Heart left ventricle (tissue), 16 donors: ENCODE measurements at regions not wholly inside any gene's neighbourhood (a gene's known extent, or its start where the extent isn't known, plus 50 kb on each side); places are given as distances from the start of the nearest gene placed in this dataset.

ENCODE experiments used
- ATAC-seq, 4 donors: fragments of 200-7000 bp; cut with Tn5 transposase; one replicate each; pipeline ENCODE4 v1.9.1; 2020 to 2022; ENCODE audit warnings: moderate library complexity in 4 of 4, mild to moderate bottlenecking in 3 of 4, moderate number of reproducible peaks in 1 of 4
- DNase-seq, 5 donors: peaks; one replicate each; pipeline ENCODE4 v3.0.0-alpha.2; 2020
- H3K27ac ChIP-seq, 12 donors: fragments of 200-600 bp; sonication (generic) in 4 of 12; one replicate each; pipeline versions ENCODE4 v1.5.0 to v1.8.0; 2016 to 2022; ENCODE audit warnings: mild to moderate bottlenecking in 2 of 12
- H3K27me3 ChIP-seq, 9 donors: fragments of 200-600 bp; sonication (generic) in 2 of 9; one replicate each; pipeline versions ENCODE4 v1.5.1 to v1.8.0; 2016 to 2022; ENCODE audit warnings: mild to moderate bottlenecking in 3 of 9
- H3K36me3 ChIP-seq, 9 donors: fragments of 200-600 bp; sonication (generic) in 2 of 9; one replicate each; pipeline versions ENCODE4 v1.5.0 to v1.8.0; 2018 to 2022; ENCODE audit warnings: mild to moderate bottlenecking in 2 of 9
- H3K4me1 ChIP-seq, 12 donors: fragments of 200-600 bp; sonication (generic) in 4 of 12; one replicate each; pipeline versions ENCODE4 v1.5.0 to v1.8.0; 2016 to 2022; ENCODE audit warnings: mild to moderate bottlenecking in 3 of 12
- H3K4me3 ChIP-seq, 12 donors: fragments of 200-600 bp; sonication (generic) in 4 of 12; one replicate each; pipeline versions ENCODE4 v1.5.0 to v1.8.0; 2017 to 2022; ENCODE audit warnings: mild to moderate bottlenecking in 9 of 12, moderate library complexity in 4 of 12
- H3K9me3 ChIP-seq, 12 donors: fragments of 200-600 bp; sonication (generic) in 4 of 12; one replicate each; pipeline versions ENCODE4 v1.5.0 to v1.8.0; 2016 to 2022; ENCODE audit warnings: mild to moderate bottlenecking in 1 of 12
- POLR2A ChIP-seq, 2 donors: fragments of 450-650 bp; IDR thresholded peaks; one replicate each; pipeline ENCODE4 v1.6.1; 2017; ENCODE audit warnings: antibody characterized with exemption in 2 of 2, mild to moderate bottlenecking in 2 of 2, moderate library complexity in 2 of 2
- WGBS, 4 donors: extraction: QIAGEN DNeasy Blood & Tissue Kit in 2 of 4; methylation state at CpG; one replicate each; pipeline versions ENCODE4 v1.1.5 to v1.1.7; 2013 to 2018; 5-methylcytosine and 5-hydroxymethylcytosine counted together
- intact Hi-C, 10 donors: fragments of 100-400 bp; cut with DNase I; formaldehyde crosslinking; loops; one replicate each; pipeline versions ENCODE4 v1.11.1 to v1.14.2; 2022
- TF ChIP-seq, protein P1 (sequence below), 12 donors: fragments of 200-600 bp; sonication (generic) in 4 of 12; IDR thresholded peaks; one replicate each; pipeline versions ENCODE4 v1.5.0 to v1.8.0; 2018 to 2022; ENCODE audit warnings: antibody characterized with exemption in 12 of 12, mild to moderate bottlenecking in 5 of 12
- donor health status: ischemic (EF 13 %, LVEDD 7.1; RV severe dilation, severe dysfunction).
- donor health status: healthy with polysubstance abuse.
- donor health status: DM: no; HTN: yes; CAD: no.
- donor health status: DM: no; HTN: no; CAD: no.
- donor health status: ischemic (EF 25% LVEDD 6.9; RV normal size, moderate dysfunction).
- donor health status: ischemic (EF 25% LVEDD 5.7; RV mildly dilated, moderate dysfunction).
- donor health status: healthy.
- donor health status: DM: yes; HTN: yes; CAD: no.
- donor health status: ischemic (EF 35%, LVEDD 5.7; RV mildly dilated, moderate dysfunction).
- donor health status: nonischemic (EF 11% LVEDD 7.7; RV severe dilation, severe dysfunction).
- donor health status: DM: yes; HTN: yes; CAD: no.
- donor health status: PGD.
- donor health status: ischemic (EF 29% LVEDD 5.4; RV normal size, mild dysfunction).
- donor health status: nonischemic (EF 23%, LVEDD 6.1; RV moderate dilation, normal function).

DNA sequence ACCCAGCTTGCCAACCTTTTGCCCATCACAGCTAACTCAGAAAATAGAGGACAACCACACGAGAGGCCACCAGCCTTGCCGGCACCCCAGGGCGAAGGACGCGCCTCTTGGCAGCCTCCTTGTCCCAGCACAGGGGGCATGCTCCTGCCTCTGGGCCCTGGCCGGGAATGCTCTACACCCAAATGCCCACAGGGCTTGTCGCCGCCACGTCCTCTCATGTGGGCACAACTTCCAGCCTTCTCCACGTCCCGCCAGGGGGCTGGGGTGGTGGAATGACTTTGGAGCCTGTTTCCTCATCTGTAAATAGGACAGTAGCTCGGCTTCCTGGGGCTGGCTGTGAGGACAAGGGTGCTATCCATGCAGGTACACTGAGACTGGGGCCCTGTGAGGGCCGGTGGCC, 152.4 kb upstream of the MLN start:
- peak in 1 of 5 donors; percentile 60 for DNase-seq
- TF ChIP-seq, protein P1, sequence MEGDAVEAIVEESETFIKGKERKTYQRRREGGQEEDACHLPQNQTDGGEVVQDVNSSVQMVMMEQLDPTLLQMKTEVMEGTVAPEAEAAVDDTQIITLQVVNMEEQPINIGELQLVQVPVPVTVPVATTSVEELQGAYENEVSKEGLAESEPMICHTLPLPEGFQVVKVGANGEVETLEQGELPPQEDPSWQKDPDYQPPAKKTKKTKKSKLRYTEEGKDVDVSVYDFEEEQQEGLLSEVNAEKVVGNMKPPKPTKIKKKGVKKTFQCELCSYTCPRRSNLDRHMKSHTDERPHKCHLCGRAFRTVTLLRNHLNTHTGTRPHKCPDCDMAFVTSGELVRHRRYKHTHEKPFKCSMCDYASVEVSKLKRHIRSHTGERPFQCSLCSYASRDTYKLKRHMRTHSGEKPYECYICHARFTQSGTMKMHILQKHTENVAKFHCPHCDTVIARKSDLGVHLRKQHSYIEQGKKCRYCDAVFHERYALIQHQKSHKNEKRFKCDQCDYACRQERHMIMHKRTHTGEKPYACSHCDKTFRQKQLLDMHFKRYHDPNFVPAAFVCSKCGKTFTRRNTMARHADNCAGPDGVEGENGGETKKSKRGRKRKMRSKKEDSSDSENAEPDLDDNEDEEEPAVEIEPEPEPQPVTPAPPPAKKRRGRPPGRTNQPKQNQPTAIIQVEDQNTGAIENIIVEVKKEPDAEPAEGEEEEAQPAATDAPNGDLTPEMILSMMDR (IDR thresholded peaks at IDR 0.05): no peak
- TF ChIP-seq POLR2A (IDR thresholded peaks at IDR 0.05): no peak
- Histone ChIP-seq H3K27me3 (peaks cover 4 to 33% (median 15%) of the 10 kb centered on the region in 9 donors), H3K4me1 (peaks cover 0 to 7% (median 0%) of the 10 kb centered on the region in 12 donors), H3K36me3 (no peaks in the 10 kb centered on the region), H3K27ac (no peak overlapping the region), H3K9me3 (no peaks in the 10 kb centered on the region), H3K4me3 (no peak overlapping the region)
- ATAC-seq: no peak
- WGBS, 4 donors: 87 to 91% (median 89%) methylated on average over 10 to 13 of the region's 13 CpGs
- intact Hi-C loops: no loop called here

DNA sequence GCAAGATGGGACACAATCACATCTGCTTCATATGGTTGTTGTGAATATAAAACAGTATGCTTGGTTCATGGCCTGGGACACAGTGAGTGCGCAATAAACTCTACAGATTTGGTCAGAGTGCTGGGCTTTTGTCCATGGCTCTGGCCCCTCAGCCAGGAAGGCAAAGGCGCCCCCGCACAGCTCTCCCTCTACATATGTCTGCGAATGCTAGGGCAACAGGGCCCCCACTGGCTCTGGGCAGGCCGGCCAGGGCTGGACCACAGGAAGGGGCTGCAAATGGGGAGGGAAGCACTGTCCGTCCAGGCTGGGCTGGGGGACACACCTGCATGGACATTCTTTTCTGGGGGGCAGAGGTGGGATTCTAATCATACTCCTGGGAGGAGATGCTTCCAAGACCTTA, 151.8 kb upstream of the MLN start:
- peaks cover 0 to under 1% (median 0%) of the 10 kb centered on the region in 12 donors for H3K4me1 ChIP-seq
- DNase-seq: peak in 1 of 5 donors; percentile 23
- ATAC-seq: no peak
- 79 to 100% (median 85%) methylated on average over 1 to 6 of the region's 6 CpGs for WGBS, 4 donors
- intact Hi-C loops: no loop called here
- TF ChIP-seq, protein P1 (IDR thresholded peaks at IDR 0.05): no peak
- TF ChIP-seq POLR2A (IDR thresholded peaks at IDR 0.05): no peak
- H3K27ac ChIP-seq: no peak overlapping the region
- no peak overlapping the region for H3K4me3 ChIP-seq
- H3K9me3 ChIP-seq: no peaks in the 10 kb centered on the region
- no peaks in the 10 kb centered on the region for H3K36me3 ChIP-seq
- H3K27me3 ChIP-seq: peaks cover 4 to 37% (median 18%) of the 10 kb centered on the region in 9 donors

DNA sequence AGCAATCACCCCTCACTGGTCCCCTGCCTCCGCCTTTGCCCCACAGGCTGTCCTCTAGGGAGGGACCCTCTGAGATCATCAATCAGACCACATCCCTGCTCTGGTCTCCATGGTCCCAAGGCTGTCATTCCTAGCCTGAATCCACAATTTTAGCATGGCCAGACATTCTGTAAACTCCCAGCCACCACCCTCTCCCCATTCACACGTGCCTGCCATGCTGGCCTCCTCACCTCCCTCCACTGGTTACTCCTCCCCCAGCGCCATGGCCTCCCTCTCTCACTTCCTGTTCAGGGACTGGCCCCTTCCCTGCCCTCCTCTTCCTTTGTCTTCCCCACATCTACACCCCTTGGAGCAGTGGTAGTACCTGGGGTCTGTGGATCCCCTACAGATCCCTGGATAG, 150.7 kb upstream of the MLN start:
- intact Hi-C loops: no loop called here
- no peak for ATAC-seq

DNA sequence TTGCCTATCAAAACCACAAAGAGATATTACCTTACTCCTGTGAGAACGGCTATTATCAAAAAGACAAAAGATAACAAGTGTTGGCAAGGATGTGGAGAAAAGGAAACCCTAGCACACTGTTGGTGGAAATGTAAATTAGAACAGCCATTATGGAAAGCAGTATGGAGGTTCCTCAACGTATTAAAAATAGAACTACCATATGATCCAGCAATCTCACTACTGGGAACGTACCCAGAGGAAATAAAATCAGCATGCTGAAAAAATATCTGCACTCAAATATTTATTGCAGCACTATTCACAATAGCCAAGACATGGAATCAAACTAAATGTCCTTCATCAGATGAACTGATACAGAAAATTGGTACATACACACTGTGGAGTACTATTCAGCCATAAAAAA, 149.4 kb upstream of the MLN start:
- no peaks in the 10 kb centered on the region for H3K4me1 ChIP-seq
- intact Hi-C loops: no loop called here
- H3K36me3 ChIP-seq: no peaks in the 10 kb centered on the region
- WGBS, 4 donors: 4 to 16% (median 13%) methylated on average over 3 of the region's 3 CpGs
- peaks cover 4 to 33% (median 15%) of the 10 kb centered on the region in 9 donors for H3K27me3 ChIP-seq
- H3K4me3 ChIP-seq: no peak overlapping the region
- TF ChIP-seq POLR2A (IDR thresholded peaks at IDR 0.05): no peak
- TF ChIP-seq, protein P1 (IDR thresholded peaks at IDR 0.05): no peak
- ATAC-seq: no peak
- no peak for DNase-seq
- no peak overlapping the region for H3K27ac ChIP-seq
- H3K9me3 ChIP-seq: no peaks in the 10 kb centered on the region

More for the DNA sequence above, 150.7 kb upstream of the MLN start:
- 43 to 53% (median 45%) methylated on average over 3 of the region's 3 CpGs for WGBS, 4 donors
- peak in 1 of 5 donors; percentile 33 for DNase-seq
- TF ChIP-seq, protein P1 (IDR thresholded peaks at IDR 0.05): no peak
- TF ChIP-seq POLR2A (IDR thresholded peaks at IDR 0.05): no peak
- no peak overlapping the region for H3K4me3 ChIP-seq
- H3K27me3 ChIP-seq: peaks cover 4 to 40% (median 17%) of the 10 kb centered on the region in 9 donors
- H3K36me3 ChIP-seq: no peaks in the 10 kb centered on the region
- H3K9me3 ChIP-seq: no peaks in the 10 kb centered on the region
- no peak overlapping the region for H3K27ac ChIP-seq
- no peaks in the 10 kb centered on the region for H3K4me1 ChIP-seq
